ENCODE measurements at regions not wholly inside any gene's neighbourhood (a gene's known extent, or its start where the extent isn't known, plus 50 kb on each side); places are given as distances from the start of the nearest gene placed in this dataset.
"Not testable (repeated sequence)": the region's sequence is repeated elsewhere in the genome, so short reads cannot be mapped to it uniquely, and the experiment has no call there.

DNA sequence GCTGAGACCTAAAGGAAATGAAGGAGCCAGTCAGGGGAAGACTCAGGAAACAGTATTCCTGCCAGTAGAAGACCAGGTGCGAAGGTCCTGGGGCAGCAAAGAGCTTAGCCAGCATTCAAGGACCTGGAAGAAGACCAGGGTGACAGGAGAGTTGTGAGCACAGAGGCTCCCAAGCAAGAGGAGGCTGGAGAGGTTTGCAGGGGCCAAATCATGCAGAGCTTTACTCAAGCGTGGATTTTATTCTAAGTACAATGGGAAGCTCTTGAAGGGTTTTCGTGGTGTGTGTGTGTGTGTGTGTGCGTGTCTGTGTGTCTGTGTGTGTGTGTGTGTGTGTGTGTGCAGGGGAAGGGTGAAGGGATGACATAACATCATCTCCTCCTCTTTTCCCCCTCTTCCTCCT lies 200.7 kb upstream of the IRF2BP2 start:
- TF ChIP-seq, protein P1, sequence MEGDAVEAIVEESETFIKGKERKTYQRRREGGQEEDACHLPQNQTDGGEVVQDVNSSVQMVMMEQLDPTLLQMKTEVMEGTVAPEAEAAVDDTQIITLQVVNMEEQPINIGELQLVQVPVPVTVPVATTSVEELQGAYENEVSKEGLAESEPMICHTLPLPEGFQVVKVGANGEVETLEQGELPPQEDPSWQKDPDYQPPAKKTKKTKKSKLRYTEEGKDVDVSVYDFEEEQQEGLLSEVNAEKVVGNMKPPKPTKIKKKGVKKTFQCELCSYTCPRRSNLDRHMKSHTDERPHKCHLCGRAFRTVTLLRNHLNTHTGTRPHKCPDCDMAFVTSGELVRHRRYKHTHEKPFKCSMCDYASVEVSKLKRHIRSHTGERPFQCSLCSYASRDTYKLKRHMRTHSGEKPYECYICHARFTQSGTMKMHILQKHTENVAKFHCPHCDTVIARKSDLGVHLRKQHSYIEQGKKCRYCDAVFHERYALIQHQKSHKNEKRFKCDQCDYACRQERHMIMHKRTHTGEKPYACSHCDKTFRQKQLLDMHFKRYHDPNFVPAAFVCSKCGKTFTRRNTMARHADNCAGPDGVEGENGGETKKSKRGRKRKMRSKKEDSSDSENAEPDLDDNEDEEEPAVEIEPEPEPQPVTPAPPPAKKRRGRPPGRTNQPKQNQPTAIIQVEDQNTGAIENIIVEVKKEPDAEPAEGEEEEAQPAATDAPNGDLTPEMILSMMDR (IDR thresholded peaks at IDR 0.05; ENCODE audit: insufficient read depth, low read depth, low read length) = not testable (repeated sequence)
- TF ChIP-seq EZH2 (IDR thresholded peaks at IDR 0.05; ENCODE audit: insufficient read depth, low read length) = not testable (repeated sequence)

Data from astrocyte (in vitro differentiated cells and primary cell).